K562 (cell line): ENCODE measurements at regions not wholly inside any gene's neighbourhood (a gene's known extent, or its start where the extent isn't known, plus 50 kb on each side); places are given as distances from the start of the nearest gene placed in this dataset.

Source experiments
- ATAC-seq: fragments of 200-7000 bp; cut with Tn5 transposase; 3 replicates; pipeline ENCODE4 v1.9.1; 2020; ENCODE audit warnings: moderate library complexity
- BruUV-seq: library from RNA; stranded (reverse); fragments of 400-500 nt; replicated peaks from 2 replicates; lab custom pipeline; 2021; lab: Mats Ljungman, UMichigan
- CTCF ChIA-PET: fragments of 300-600 bp; formaldehyde crosslinking; extraction: SDS; loops from one replicate; lab custom pipeline; 2021; ENCODE audit warnings: low intra/inter-chr PET ratio; lab: Yijun Ruan, JAX
- POLR2A ChIA-PET: fragments of 300-600, 350-650 bp; sonication (Branson Sonifier 250); formaldehyde crosslinking; extraction: SDS; loops from one replicate; lab custom pipeline; 2021; ENCODE audit warnings: antibody characterized with exemption, inconsistent platforms; lab: Yijun Ruan, JAX
- DNase-seq, 4 experiments: peaks; one replicate each; pipeline versions ENCODE4 v3.0.0 to v3.0.0-alpha.2; 2011 to 2018; ENCODE audit warnings: low spot score in 3 of 4, mixed read lengths in 3 of 4; ENCODE audit errors: extremely low read depth in 1 of 4
- FAIRE-seq: peaks from 2 replicates; lab custom pipeline; 2011; peaks lifted over from hg19 to GRCh38; lab: Jason Lieb, UNC
- H2AFZ ChIP-seq: 2 replicates; pipeline ENCODE4 v1.6.0; 2011; ENCODE audit warnings: low read depth, low read length, control low read depth, inconsistent platforms
- H3K27ac ChIP-seq: fragments of 200-600 bp; 3 replicates; pipeline ENCODE4 v1.8.0; 2011; ENCODE audit warnings: low read depth, mild to moderate bottlenecking, control low read depth, inconsistent platforms, low read length, moderate library complexity, mixed read lengths; ENCODE audit errors: extremely low read depth
- H3K27me3 ChIP-seq, 2 experiments: fragments of 300-600 bp in 1 of 2; 2 replicates in 1 of 2; 3 replicates in 1 of 2; pipeline versions ENCODE4 v1.6.0 to v1.8.0; 2011; ENCODE audit warnings: inconsistent platforms in 2 of 2, low read length in 2 of 2, mild to moderate bottlenecking in 1 of 2, mixed read lengths in 1 of 2, moderate library complexity in 1 of 2; ENCODE audit not compliant: control insufficient read depth in 2 of 2, insufficient read depth in 2 of 2
- H3K36me3 ChIP-seq: fragments of 300-600 bp; 3 replicates; pipeline ENCODE4 v1.8.0; 2011; ENCODE audit warnings: mild to moderate bottlenecking, low read length, inconsistent platforms; ENCODE audit not compliant: control insufficient read depth, insufficient read depth
- H3K4me1 ChIP-seq, 2 experiments: fragments of 200-600 bp in 1 of 2; replicated peaks in 1 of 2; 2 replicates in 1 of 2; 3 replicates in 1 of 2; pipeline versions ENCODE4 v1.5.1 to v1.8.0; 2011; ENCODE audit warnings: inconsistent platforms in 2 of 2, low read length in 2 of 2, mild to moderate bottlenecking in 1 of 2, mixed read lengths in 1 of 2, moderate library complexity in 1 of 2; ENCODE audit not compliant: control insufficient read depth in 2 of 2, insufficient read depth in 2 of 2
- H3K4me2 ChIP-seq: 2 replicates; pipeline ENCODE4 v1.6.1; 2011; ENCODE audit warnings: low read length, control low read depth, inconsistent platforms, mixed read lengths; ENCODE audit not compliant: insufficient read depth
- H3K4me3 ChIP-seq: fragments of 200-600 bp; sonication (generic), shearing (Covaris generic); 2 replicates; pipeline ENCODE4 v1.5.1; 2016; ENCODE audit warnings: control low read depth, inconsistent platforms
- H3K79me2 ChIP-seq: fragments of 200-600 bp; 3 replicates; pipeline ENCODE4 v1.8.0; 2011; ENCODE audit warnings: low read length, inconsistent platforms; ENCODE audit not compliant: control insufficient read depth, insufficient read depth
- H3K9ac ChIP-seq, 2 experiments: 2 replicates each; pipeline versions ENCODE4 v1.6.0 to v1.6.1; 2011; ENCODE audit warnings: low read depth in 2 of 2, low read length in 2 of 2, control low read depth in 1 of 2, inconsistent platforms in 1 of 2, mild to moderate bottlenecking in 1 of 2, mixed read lengths in 1 of 2; ENCODE audit not compliant: insufficient read depth in 1 of 2
- H3K9me1 ChIP-seq: one replicate; pipeline ENCODE4 v1.6.0; 2011; ENCODE audit warnings: inconsistent platforms, mild to moderate bottlenecking, low read length, moderate library complexity; ENCODE audit not compliant: control insufficient read depth, insufficient read depth
- H3K9me3 ChIP-seq: replicated peaks from 2 replicates; pipeline ENCODE4 v1.5.1; 2011; ENCODE audit warnings: low read depth, low read length, inconsistent platforms; ENCODE audit not compliant: control insufficient read depth, insufficient read depth
- H4K20me1 ChIP-seq: replicated peaks from 2 replicates; pipeline ENCODE4 v1.6.1; 2011; ENCODE audit warnings: low read length, inconsistent platforms, mixed read lengths; ENCODE audit not compliant: control insufficient read depth, insufficient read depth
- ETV1 ChIP-seq: fragments of 450-650 bp; conservative IDR thresholded peaks from 2 replicates; pipeline ENCODE4 v1.6.1; 2016; ENCODE audit warnings: missing genetic modification characterization, control low read depth, low read depth, missing compliant biosample characterization
- EZH2 ChIP-seq: IDR thresholded peaks from 2 replicates; pipeline ENCODE4 v1.6.1; 2012; ENCODE audit warnings: low read depth, mild to moderate bottlenecking, inconsistent platforms, low read length, borderline replicate concordance
- HNRNPUL1 ChIP-seq: fragments of 200-400 bp; formaldehyde crosslinking; IDR thresholded peaks from 2 replicates; pipeline ENCODE4 v1.6.1; 2017; ENCODE audit warnings: low read length
- ILK ChIP-seq: fragments of 450-650 bp; IDR thresholded peaks from 2 replicates; pipeline ENCODE4 v1.6.1; 2016; ENCODE audit warnings: missing genetic modification characterization, low read depth, mild to moderate bottlenecking, missing compliant biosample characterization, moderate library complexity, borderline replicate concordance
- MTA1 ChIP-seq: fragments of 450-650 bp; IDR thresholded peaks from 2 replicates; pipeline ENCODE4 v1.6.1; 2017; ENCODE audit warnings: borderline replicate concordance
- OTX1 ChIP-seq: fragments of 450-650 bp; formaldehyde crosslinking; IDR thresholded peaks from 2 replicates; pipeline ENCODE4 v1.4.0; 2022; ENCODE audit warnings: mild to moderate bottlenecking
- SAP30 ChIP-seq: fragments of 200-600 bp; sonication (generic); IDR thresholded peaks from 2 replicates; pipeline ENCODE4 v1.6.1; 2012; ENCODE audit warnings: borderline replicate concordance, low read depth, mild to moderate bottlenecking, moderate library complexity, low read length, control low read depth, inconsistent platforms; ENCODE audit not compliant: insufficient read depth, poor library complexity, severe bottlenecking
- SETDB1 ChIP-seq: IDR thresholded peaks from one replicate; pipeline ENCODE4 v1.6.1; 2012; ENCODE audit warnings: low read length, control low read depth, inconsistent platforms
- STAT5B ChIP-seq: fragments of 250-450 bp; sonication (Bioruptor Pico); IDR thresholded peaks from 2 replicates; pipeline ENCODE4 v1.8.0; 2021; ENCODE audit warnings: mild to moderate bottlenecking, inconsistent platforms
- ZFP1 ChIP-seq: fragments of 450-650 bp; formaldehyde crosslinking; IDR thresholded peaks from 2 replicates; pipeline ENCODE4 v1.4.0; 2020; ENCODE audit warnings: mild to moderate bottlenecking, mixed read lengths
- ZNF263 ChIP-seq: sonication (generic); formaldehyde crosslinking; IDR thresholded peaks from 2 replicates; pipeline ENCODE4 v1.8.0; 2022; ENCODE audit warnings: mild to moderate bottlenecking, missing genetic modification reagents, borderline replicate concordance
- ZNF766 ChIP-seq: fragments of 200-800 bp; sonication (Bioruptor generic); conservative IDR thresholded peaks from 2 replicates; pipeline ENCODE4 v1.6.1; 2016; ENCODE audit warnings: missing genetic modification characterization, missing compliant biosample characterization
- WGBS: fragments of 100-300 bp; shearing (Covaris generic); methylation state at CpG from one replicate; pipeline ENCODE4 v1.1.6; 2016; ENCODE audit warnings: low coverage, mixed read lengths; ENCODE audit not compliant: insufficient coverage; ENCODE audit errors: missing lambda C conversion rate; 5-methylcytosine and 5-hydroxymethylcytosine counted together
- in situ Hi-C: fragments of 300-500 bp; cut with MboI; formaldehyde crosslinking; loops from 4 replicates; pipeline ENCODE4 v1.15.0; 2018; ENCODE audit warnings: inconsistent platforms, mixed read lengths
- intact Hi-C: fragments of 100-400 bp; cut with micrococcal nuclease; formaldehyde crosslinking; loops from 2 replicates; pipeline ENCODE4 v1.14.2; 2022

- no peak for TF ChIP-seq HNRNPUL1
- TF ChIP-seq SETDB1 = no peak
- TF ChIP-seq EZH2 = no peak
- no peak for TF ChIP-seq ETV1 (tag)
Observed at GRCh38 chr7:136783934-136784333, 84.5 kb upstream of the CHRM2 start (continued).

- BruUV-seq = no TSS peak
- in situ Hi-C loops = no loop called here
- H4K20me1 ChIP-seq = no peaks in the 10 kb centered on the region
- ATAC-seq (no peak), FAIRE-seq (no peak), DNase-seq (no peak)
- H3K9ac ChIP-seq = no peak overlapping the region
- no peak overlapping the region for H3K4me3 ChIP-seq
- no peaks in the 10 kb centered on the region for H3K4me1 ChIP-seq
- POLR2A ChIA-PET = no interaction called here
- no peak for TF ChIP-seq ZNF766
- no peak for TF ChIP-seq ZNF263
- TF ChIP-seq MTA1 = no peak
- TF ChIP-seq ZFP1 (CRISPR knock-in tag) = no peak
- no peak for TF ChIP-seq ILK
- no peak for TF ChIP-seq STAT5B (CRISPR knock-in tag)
- no peak for TF ChIP-seq OTX1 (CRISPR knock-in tag)
- TF ChIP-seq SAP30 = no peak
- no peaks in the 10 kb centered on the region; the same call in 1 of the 2 replicates for H3K9me3 ChIP-seq
- no peaks in the 10 kb centered on the region for H3K79me2 ChIP-seq
- no peak overlapping the region for H2AFZ ChIP-seq
- no peaks in the 10 kb centered on the region for H3K27me3 ChIP-seq
- WGBS = 2% methylated on average over 3 of the region's 3 CpGs
- no peak overlapping the region for H3K4me2 ChIP-seq
- no peak overlapping the region for H3K27ac ChIP-seq
- CTCF ChIA-PET = no interaction called here
- H3K36me3 ChIP-seq = no peaks in the 10 kb centered on the region
- no peaks in the 10 kb centered on the region for H3K9me1 ChIP-seq
- intact Hi-C loops = no loop called here
Observed at GRCh38 chr7:136741941-136742340, 126.5 kb upstream of the CHRM2 start.
